GM18867 (cell line): ENCODE measurements at regions not wholly inside any gene's neighbourhood (a gene's known extent, or its start where the extent isn't known, plus 50 kb on each side); places are given as distances from the start of the nearest gene placed in this dataset.

Experiments
- ATAC-seq: cut with Tn5 transposase; IDR thresholded peaks from one replicate; pipeline ENCODE4 v1.9.1; 2021; ENCODE audit warnings: mild to moderate bottlenecking, moderate library complexity; ENCODE audit not compliant: unreplicated experiment

- ATAC-seq = no peak
Measured at GRCh38 chr5:82622711-82623514, 344.8 kb upstream of the RPS23 start.

GRCh38 chr5:82622205-82622604 lies 344.1 kb upstream of the RPS23 start:
- ATAC-seq = no peak

- no peak for ATAC-seq
Measured at GRCh38 chr5:82620957-82621600, 342.9 kb upstream of the RPS23 start.

GRCh38 chr5:82619097-82619496 lies 340.9 kb upstream of the RPS23 start:
- ATAC-seq = no peak

GRCh38 chr5:82614706-82615105 lies 336.6 kb upstream of the RPS23 start:
- ATAC-seq = no peak

GRCh38 chr5:82613891-82614290 lies 335.7 kb upstream of the RPS23 start:
- no peak for ATAC-seq

GRCh38 chr5:82610686-82611085 lies 332.5 kb upstream of the RPS23 start:
- no peak for ATAC-seq

- no peak for ATAC-seq
Measured at GRCh38 chr5:82605441-82605973, 327.4 kb upstream of the RPS23 start.

GRCh38 chr5:82603033-82603987 lies 325.2 kb upstream of the RPS23 start:
- ATAC-seq = no peak

- no peak for ATAC-seq
Measured at GRCh38 chr5:82601861-82602260, 323.7 kb upstream of the RPS23 start.

- ATAC-seq = no peak
Measured at GRCh38 chr5:82601077-82601476, 322.9 kb upstream of the RPS23 start.

GRCh38 chr5:82599692-82600091 lies 321.5 kb upstream of the RPS23 start:
- no peak for ATAC-seq

- ATAC-seq = no peak
Measured at GRCh38 chr5:82599030-82599429, 320.9 kb upstream of the RPS23 start.

GRCh38 chr5:82597437-82597836 lies 319.3 kb upstream of the RPS23 start:
- no peak for ATAC-seq

- ATAC-seq = no peak
Measured at GRCh38 chr5:82596451-82596850, 318.3 kb upstream of the RPS23 start.

- no peak for ATAC-seq
Measured at GRCh38 chr5:82595113-82595512, 317.0 kb upstream of the RPS23 start.

GRCh38 chr5:82594097-82594496 lies 315.9 kb upstream of the RPS23 start:
- ATAC-seq = no peak

- ATAC-seq = no peak
Measured at GRCh38 chr5:82593481-82593880, 315.3 kb upstream of the RPS23 start.

GRCh38 chr5:82591021-82591515 lies 312.9 kb upstream of the RPS23 start:
- no peak for ATAC-seq

GRCh38 chr5:82590112-82590511 lies 312.0 kb upstream of the RPS23 start:
- ATAC-seq = no peak
